K562 (cell line): ENCODE measurements at regions not wholly inside any gene's neighbourhood (a gene's known extent, or its start where the extent isn't known, plus 50 kb on each side); places are given as distances from the start of the nearest gene placed in this dataset.

Experiments
- ATAC-seq: fragments of 200-7000 bp; cut with Tn5 transposase; 3 replicates; pipeline ENCODE4 v1.9.1; 2020; ENCODE audit warnings: moderate library complexity
- BruUV-seq: library from RNA; stranded (reverse); fragments of 400-500 nt; replicated peaks from 2 replicates; lab custom pipeline; 2021; lab: Mats Ljungman, UMichigan
- CTCF ChIA-PET: fragments of 300-600 bp; formaldehyde crosslinking; extraction: SDS; loops from one replicate; lab custom pipeline; 2021; ENCODE audit warnings: low intra/inter-chr PET ratio; lab: Yijun Ruan, JAX
- POLR2A ChIA-PET: fragments of 300-600, 350-650 bp; sonication (Branson Sonifier 250); formaldehyde crosslinking; extraction: SDS; loops from one replicate; lab custom pipeline; 2021; ENCODE audit warnings: antibody characterized with exemption, inconsistent platforms; lab: Yijun Ruan, JAX
- DNase-seq, 4 experiments: peaks; one replicate each; pipeline versions ENCODE4 v3.0.0 to v3.0.0-alpha.2; 2011 to 2018; ENCODE audit warnings: low spot score in 3 of 4, mixed read lengths in 3 of 4; ENCODE audit errors: extremely low read depth in 1 of 4
- FAIRE-seq: peaks from 2 replicates; lab custom pipeline; 2011; peaks lifted over from hg19 to GRCh38; lab: Jason Lieb, UNC
- H2AFZ ChIP-seq: 2 replicates; pipeline ENCODE4 v1.6.0; 2011; ENCODE audit warnings: low read depth, low read length, control low read depth, inconsistent platforms
- H3K27ac ChIP-seq: fragments of 200-600 bp; 3 replicates; pipeline ENCODE4 v1.8.0; 2011; ENCODE audit warnings: low read depth, mild to moderate bottlenecking, control low read depth, inconsistent platforms, low read length, moderate library complexity, mixed read lengths; ENCODE audit errors: extremely low read depth
- H3K27me3 ChIP-seq, 2 experiments: fragments of 300-600 bp in 1 of 2; 2 replicates in 1 of 2; 3 replicates in 1 of 2; pipeline versions ENCODE4 v1.6.0 to v1.8.0; 2011; ENCODE audit warnings: inconsistent platforms in 2 of 2, low read length in 2 of 2, mild to moderate bottlenecking in 1 of 2, mixed read lengths in 1 of 2, moderate library complexity in 1 of 2; ENCODE audit not compliant: control insufficient read depth in 2 of 2, insufficient read depth in 2 of 2
- H3K36me3 ChIP-seq: fragments of 300-600 bp; 3 replicates; pipeline ENCODE4 v1.8.0; 2011; ENCODE audit warnings: mild to moderate bottlenecking, low read length, inconsistent platforms; ENCODE audit not compliant: control insufficient read depth, insufficient read depth
- H3K4me1 ChIP-seq, 2 experiments: fragments of 200-600 bp in 1 of 2; replicated peaks in 1 of 2; 2 replicates in 1 of 2; 3 replicates in 1 of 2; pipeline versions ENCODE4 v1.5.1 to v1.8.0; 2011; ENCODE audit warnings: inconsistent platforms in 2 of 2, low read length in 2 of 2, mild to moderate bottlenecking in 1 of 2, mixed read lengths in 1 of 2, moderate library complexity in 1 of 2; ENCODE audit not compliant: control insufficient read depth in 2 of 2, insufficient read depth in 2 of 2
- H3K4me2 ChIP-seq: 2 replicates; pipeline ENCODE4 v1.6.1; 2011; ENCODE audit warnings: low read length, control low read depth, inconsistent platforms, mixed read lengths; ENCODE audit not compliant: insufficient read depth
- H3K4me3 ChIP-seq: fragments of 200-600 bp; sonication (generic), shearing (Covaris generic); 2 replicates; pipeline ENCODE4 v1.5.1; 2016; ENCODE audit warnings: control low read depth, inconsistent platforms
- H3K79me2 ChIP-seq: fragments of 200-600 bp; 3 replicates; pipeline ENCODE4 v1.8.0; 2011; ENCODE audit warnings: low read length, inconsistent platforms; ENCODE audit not compliant: control insufficient read depth, insufficient read depth
- H3K9ac ChIP-seq, 2 experiments: 2 replicates each; pipeline versions ENCODE4 v1.6.0 to v1.6.1; 2011; ENCODE audit warnings: low read depth in 2 of 2, low read length in 2 of 2, control low read depth in 1 of 2, inconsistent platforms in 1 of 2, mild to moderate bottlenecking in 1 of 2, mixed read lengths in 1 of 2; ENCODE audit not compliant: insufficient read depth in 1 of 2
- H3K9me1 ChIP-seq: one replicate; pipeline ENCODE4 v1.6.0; 2011; ENCODE audit warnings: inconsistent platforms, mild to moderate bottlenecking, low read length, moderate library complexity; ENCODE audit not compliant: control insufficient read depth, insufficient read depth
- H3K9me3 ChIP-seq: replicated peaks from 2 replicates; pipeline ENCODE4 v1.5.1; 2011; ENCODE audit warnings: low read depth, low read length, inconsistent platforms; ENCODE audit not compliant: control insufficient read depth, insufficient read depth
- H4K20me1 ChIP-seq: replicated peaks from 2 replicates; pipeline ENCODE4 v1.6.1; 2011; ENCODE audit warnings: low read length, inconsistent platforms, mixed read lengths; ENCODE audit not compliant: control insufficient read depth, insufficient read depth
- E2F3 ChIP-seq: fragments of 250-450 bp; sonication (Bioruptor Pico); IDR thresholded peaks from 2 replicates; pipeline ENCODE4 v1.4.0; 2020; ENCODE audit warnings: mild to moderate bottlenecking
- HCFC1 ChIP-seq: IDR thresholded peaks from 2 replicates; pipeline ENCODE4 v1.6.1; 2012; ENCODE audit warnings: low read depth, low read length, improper control_type of control experiment
- KHSRP ChIP-seq: fragments of 450-650 bp; IDR thresholded peaks from 2 replicates; pipeline ENCODE4 v1.6.1; 2017
- UBTF ChIP-seq, 2 experiments: IDR thresholded peaks; 2 replicates each; pipeline ENCODE4 v1.6.1; 2012; ENCODE audit warnings: improper control_type of control experiment in 2 of 2, low read depth in 2 of 2, low read length in 2 of 2, borderline replicate concordance in 1 of 2
- ZBTB49 ChIP-seq: sonication (generic); formaldehyde crosslinking; IDR thresholded peaks from 2 replicates; pipeline ENCODE4 v1.8.0; 2022; ENCODE audit warnings: missing genetic modification reagents, mild to moderate bottlenecking, borderline replicate concordance
- ZNF318 ChIP-seq, 2 experiments: fragments of 450-650 bp; IDR thresholded peaks; 2 replicates each; pipeline ENCODE4 v1.6.1; 2016; ENCODE audit warnings: mild to moderate bottlenecking in 2 of 2, borderline replicate concordance in 1 of 2, low read depth in 1 of 2, moderate library complexity in 1 of 2
- WGBS: fragments of 100-300 bp; shearing (Covaris generic); methylation state at CpG from one replicate; pipeline ENCODE4 v1.1.6; 2016; ENCODE audit warnings: low coverage, mixed read lengths; ENCODE audit not compliant: insufficient coverage; ENCODE audit errors: missing lambda C conversion rate; 5-methylcytosine and 5-hydroxymethylcytosine counted together
- in situ Hi-C: fragments of 300-500 bp; cut with MboI; formaldehyde crosslinking; loops from 4 replicates; pipeline ENCODE4 v1.15.0; 2018; ENCODE audit warnings: inconsistent platforms, mixed read lengths
- intact Hi-C: fragments of 100-400 bp; cut with micrococcal nuclease; formaldehyde crosslinking; loops from 2 replicates; pipeline ENCODE4 v1.14.2; 2022

- no peak for TF ChIP-seq UBTF (IDR thresholded peaks at IDR 0.05; ENCODE audit: borderline replicate concordance in 1 of 2, low read depth in 2 of 2, low read length in 2 of 2)
- TF ChIP-seq ZBTB49 (CRISPR knock-in tag), result no peak
Observed at GRCh38 chr11:115745610-115746512, 241.6 kb upstream of the CADM1 start (continued).

GRCh38 chr11:115745066-115745465, 240.9 kb upstream of the CADM1 start:
- ChIA-PET POLR2A (no interaction called here), CTCF (no interaction called here)
- BruUV-seq, result no TSS peak
- in situ Hi-C loops, result no loop called here
- H3K27ac ChIP-seq, result no peak overlapping the region
- H3K4me2 ChIP-seq, result no peak overlapping the region
- FAIRE-seq (no peak), ATAC-seq (no peak), DNase-seq (no peak)
- no peaks in the 10 kb centered on the region for H3K9me1 ChIP-seq
- WGBS, result 1% methylated on average over 6 of the region's 7 CpGs
- no peak overlapping the region for H3K4me3 ChIP-seq
- no peaks in the 10 kb centered on the region for H3K36me3 ChIP-seq
- H3K4me1 ChIP-seq, result no peaks in the 10 kb centered on the region
- H3K9me3 ChIP-seq, result no peaks in the 10 kb centered on the region
- peaks cover 6 to 19% of the 10 kb centered on the region in 2 experiments; a peak in 3 of 5 replicates for H3K27me3 ChIP-seq
- intact Hi-C loops, result no loop called here
- H4K20me1 ChIP-seq, result no peaks in the 10 kb centered on the region
- no peak overlapping the region for H2AFZ ChIP-seq
- no peak overlapping the region for H3K9ac ChIP-seq
- H3K79me2 ChIP-seq, result no peaks in the 10 kb centered on the region
- TF ChIP-seq HCFC1 (no peak), KHSRP (no peak), E2F3 (CRISPR knock-in tag) (no peak), ZNF318 (IDR thresholded peaks at IDR 0.05; ENCODE audit: borderline replicate concordance in 1 of 2, low read depth in 1 of 2) (no peak)
